AG09309 (cell line): ENCODE measurements at regions not wholly inside any gene's neighbourhood (a gene's known extent, or its start where the extent isn't known, plus 50 kb on each side); places are given as distances from the start of the nearest gene placed in this dataset.
"Not testable (repeated sequence)": the region's sequence is repeated elsewhere in the genome, so short reads cannot be mapped to it uniquely, and the experiment has no call there.

ENCODE experiments used
- DNase-seq: peaks from one replicate; pipeline ENCODE4 v3.0.0-alpha.2; 2010; ENCODE audit warnings: low read depth
- H3K4me3 ChIP-seq: 2 replicates; pipeline ENCODE4 v1.5.1; 2011; ENCODE audit warnings: mild to moderate bottlenecking, low read depth, low read length, moderate library complexity; ENCODE audit not compliant: control insufficient read depth
- TF ChIP-seq, protein P1 (sequence below): IDR thresholded peaks from 2 replicates; pipeline ENCODE4 v1.5.1; 2011; ENCODE audit warnings: mild to moderate bottlenecking, low read depth, low read length, inconsistent platforms; ENCODE audit not compliant: insufficient read depth, control insufficient read depth; ENCODE audit errors: missing control alignments

GRCh38 chr18:8522756-8523155 lies 86.5 kb upstream of the RAB12 start:
- H3K4me3 ChIP-seq = no peak overlapping the region
- TF ChIP-seq, protein P1, sequence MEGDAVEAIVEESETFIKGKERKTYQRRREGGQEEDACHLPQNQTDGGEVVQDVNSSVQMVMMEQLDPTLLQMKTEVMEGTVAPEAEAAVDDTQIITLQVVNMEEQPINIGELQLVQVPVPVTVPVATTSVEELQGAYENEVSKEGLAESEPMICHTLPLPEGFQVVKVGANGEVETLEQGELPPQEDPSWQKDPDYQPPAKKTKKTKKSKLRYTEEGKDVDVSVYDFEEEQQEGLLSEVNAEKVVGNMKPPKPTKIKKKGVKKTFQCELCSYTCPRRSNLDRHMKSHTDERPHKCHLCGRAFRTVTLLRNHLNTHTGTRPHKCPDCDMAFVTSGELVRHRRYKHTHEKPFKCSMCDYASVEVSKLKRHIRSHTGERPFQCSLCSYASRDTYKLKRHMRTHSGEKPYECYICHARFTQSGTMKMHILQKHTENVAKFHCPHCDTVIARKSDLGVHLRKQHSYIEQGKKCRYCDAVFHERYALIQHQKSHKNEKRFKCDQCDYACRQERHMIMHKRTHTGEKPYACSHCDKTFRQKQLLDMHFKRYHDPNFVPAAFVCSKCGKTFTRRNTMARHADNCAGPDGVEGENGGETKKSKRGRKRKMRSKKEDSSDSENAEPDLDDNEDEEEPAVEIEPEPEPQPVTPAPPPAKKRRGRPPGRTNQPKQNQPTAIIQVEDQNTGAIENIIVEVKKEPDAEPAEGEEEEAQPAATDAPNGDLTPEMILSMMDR = no peak
- no peak for DNase-seq

DNA sequence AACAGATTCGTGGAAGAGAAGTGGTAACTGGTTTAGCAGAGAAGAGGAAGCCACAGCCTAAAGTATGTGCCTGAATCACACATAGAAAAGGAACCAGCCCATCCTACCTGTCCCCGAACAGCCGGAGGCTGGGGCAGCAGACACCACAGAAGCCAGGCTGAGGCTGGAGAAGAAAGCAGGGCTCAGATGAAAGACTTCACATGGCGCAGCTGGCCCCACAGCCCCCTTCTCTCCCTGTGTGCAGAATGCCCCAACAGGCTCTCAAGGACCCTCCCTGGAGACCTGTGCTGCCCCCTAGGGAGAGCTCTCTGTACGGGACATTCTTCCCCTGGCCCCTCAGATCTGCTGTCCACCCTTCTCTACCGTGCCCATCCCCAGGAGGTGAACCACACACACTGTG lies 83.5 kb upstream of the RAB12 start:
- no peak for DNase-seq
- no peak overlapping the region for H3K4me3 ChIP-seq

DNA sequence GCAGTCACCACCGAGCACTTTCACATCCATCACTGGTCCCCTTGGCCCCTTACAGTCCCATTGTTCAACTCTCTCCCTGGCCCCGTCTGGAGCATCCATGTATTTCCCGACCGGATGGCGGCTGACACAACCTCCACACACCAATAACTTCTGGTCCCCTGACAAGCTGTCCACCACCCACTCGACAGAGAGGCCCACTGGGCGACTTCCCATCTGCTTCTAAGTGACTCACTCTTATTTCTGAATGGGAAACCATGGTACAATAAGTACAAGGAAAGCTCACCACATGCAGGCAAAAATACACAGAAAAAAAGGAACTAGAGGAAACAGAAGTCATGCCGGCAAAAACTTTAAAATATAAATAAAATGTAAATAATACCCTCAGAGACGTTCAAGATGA lies 82.9 kb upstream of the RAB12 start:
- no peak overlapping the region for H3K4me3 ChIP-seq
- no peak for DNase-seq
- TF ChIP-seq, protein P1 = no peak

More for the DNA sequence above, 83.5 kb upstream of the RAB12 start:
- TF ChIP-seq, protein P1 = peak; percentile 16

DNA sequence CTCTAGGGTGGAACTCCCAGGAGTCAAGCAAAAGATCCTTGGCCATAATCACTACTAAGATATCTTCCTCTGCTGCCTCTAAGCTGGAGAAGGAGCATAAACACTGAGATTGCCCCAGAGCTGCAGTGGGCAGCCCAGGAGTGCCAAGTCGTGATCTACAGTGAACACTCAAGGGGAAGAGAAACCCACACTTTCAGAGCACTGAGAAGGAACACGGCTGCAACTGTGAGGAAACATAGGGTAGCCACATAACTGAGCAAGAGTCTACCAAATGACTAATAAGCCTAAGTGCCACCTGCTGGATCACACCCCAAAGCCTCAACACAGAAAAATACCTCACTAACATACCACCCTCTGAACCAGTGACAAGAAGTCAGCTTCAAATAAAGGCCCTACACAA lies 79.6 kb upstream of the RAB12 start:
- TF ChIP-seq, protein P1 = no peak
- DNase-seq = no peak
- H3K4me3 ChIP-seq = no peak overlapping the region

DNA sequence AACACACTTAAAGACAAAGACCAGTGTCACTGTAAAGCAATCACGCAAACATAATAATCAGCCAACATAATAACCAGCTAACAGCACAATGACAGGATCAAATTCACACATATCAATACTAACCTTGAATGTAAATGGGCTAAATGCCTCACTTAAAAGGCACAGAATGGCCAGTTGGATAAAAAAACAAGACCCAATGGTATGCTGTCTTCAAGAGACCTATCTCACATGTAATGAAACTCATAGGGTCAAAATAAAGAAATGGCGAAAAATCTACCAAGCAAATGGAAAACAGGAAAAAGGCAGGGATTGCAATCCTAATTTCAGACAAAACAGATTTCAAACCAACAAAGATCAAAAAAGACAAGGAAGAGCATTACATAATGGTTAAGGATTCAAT lies 78.2 kb upstream of the RAB12 start:
- DNase-seq = not testable (repeated sequence)

DNA sequence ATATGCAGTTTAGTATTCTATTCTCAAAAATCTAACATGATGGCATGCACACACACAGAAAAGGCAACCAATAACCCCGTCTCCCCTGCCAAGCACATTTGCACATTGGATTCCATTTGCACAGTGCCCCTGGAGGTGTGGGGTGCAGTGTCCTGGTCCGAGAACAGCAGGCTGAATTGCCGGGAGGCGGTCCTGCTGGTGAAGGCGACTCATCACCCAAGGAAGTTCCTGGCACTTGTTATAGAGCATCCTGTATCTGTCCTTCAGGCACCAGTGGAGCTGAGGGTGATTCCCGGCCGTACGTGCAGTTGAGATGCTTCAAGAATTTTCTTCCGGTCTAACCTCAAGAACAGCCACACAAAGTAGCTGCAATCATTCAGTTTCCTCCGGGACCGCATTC lies 73.0 kb upstream of the RAB12 start:
- H3K4me3 ChIP-seq = no peak overlapping the region
- DNase-seq = no peak
- TF ChIP-seq, protein P1 = no peak

More for the DNA sequence above, 78.2 kb upstream of the RAB12 start:
- not testable (repeated sequence) for H3K4me3 ChIP-seq

GRCh38 chr18:8536922-8537321 lies 72.3 kb upstream of the RAB12 start:
- no peak for DNase-seq
- TF ChIP-seq, protein P1 = no peak
- no peak overlapping the region for H3K4me3 ChIP-seq
